PC-3 (cell line): ENCODE measurements at regions not wholly inside any gene's neighbourhood (a gene's known extent, or its start where the extent isn't known, plus 50 kb on each side); places are given as distances from the start of the nearest gene placed in this dataset.
A peak's percentile ranks its signal among the peaks of the same experiment; 100 is the strongest.

Experiments used
- ATAC-seq: fragments of 200-7000 bp; cut with Tn5 transposase; 2 replicates; pipeline ENCODE4 v1.9.1; 2020; ENCODE audit warnings: mild to moderate bottlenecking, moderate library complexity
- BruUV-seq: library from RNA; stranded (reverse); fragments of 400-500 nt; replicated peaks from 2 replicates; lab custom pipeline; 2021; lab: Mats Ljungman, UMichigan
- CTCF ChIA-PET: fragments of 300-600 bp; sonication (Branson Sonifier 250); formaldehyde crosslinking; loops from one replicate; lab custom pipeline; 2022; ENCODE audit warnings: antibody characterized with exemption; lab: Charles Lee
- POLR2A ChIA-PET: fragments of 300-600 bp; sonication (Branson Sonifier 250); formaldehyde crosslinking; loops from one replicate; lab custom pipeline; 2022; ENCODE audit warnings: antibody characterized with exemption; ENCODE audit not compliant: unreplicated experiment; lab: Charles Lee
- DNase-seq: peaks from one replicate; pipeline ENCODE4 v3.0.0-alpha.2; 2015
- H2AFZ ChIP-seq: fragments of 300-600 bp; sonication (generic); 2 replicates; pipeline ENCODE4 v1.6.0; 2016; ENCODE audit warnings: antibody characterized with exemption, low read length
- H3F3A ChIP-seq: fragments of 300-600 bp; sonication (generic); one replicate; pipeline ENCODE4 v1.6.0; 2017; ENCODE audit warnings: antibody characterized with exemption, low read length, control low read depth, mild to moderate bottlenecking; ENCODE audit not compliant: unreplicated experiment
- H3K27ac ChIP-seq: fragments of 300-600 bp; sonication (generic); 2 replicates; pipeline ENCODE4 v1.5.1; 2016; ENCODE audit warnings: mild to moderate bottlenecking, low read length
- H3K27me3 ChIP-seq: fragments of 300-600 bp; sonication (generic); 2 replicates; pipeline ENCODE4 v1.6.1; 2016; ENCODE audit warnings: low read length, mixed read lengths
- H3K36me3 ChIP-seq: fragments of 300-600 bp; sonication (generic); 2 replicates; pipeline ENCODE4 v1.6.1; 2016; ENCODE audit warnings: low read depth, mixed run types, low read length, mixed read lengths
- H3K4me1 ChIP-seq: fragments of 300-600 bp; sonication (generic); 2 replicates; pipeline ENCODE4 v1.5.1; 2016; ENCODE audit warnings: low read length; ENCODE audit not compliant: insufficient read depth
- H3K4me2 ChIP-seq: fragments of 300-600 bp; sonication (generic); 2 replicates; pipeline ENCODE4 v1.6.0; 2016; ENCODE audit warnings: low read length
- H3K4me3 ChIP-seq: fragments of 300-600 bp; sonication (generic); 2 replicates; pipeline ENCODE4 v1.5.1; 2016; ENCODE audit warnings: mild to moderate bottlenecking, low read length, mixed read lengths
- H3K79me2 ChIP-seq: fragments of 300-600 bp; sonication (generic); 2 replicates; pipeline ENCODE4 v1.6.1; 2017; ENCODE audit warnings: low read length, mixed read lengths
- H3K9ac ChIP-seq: fragments of 300-600 bp; sonication (generic); 2 replicates; pipeline ENCODE4 v1.6.0; 2016; ENCODE audit warnings: mild to moderate bottlenecking, low read length
- H3K9me2 ChIP-seq: fragments of 300-600 bp; sonication (generic); replicated peaks from 2 replicates; pipeline ENCODE4 v1.6.1; 2016; ENCODE audit warnings: mixed run types, low read length, mixed read lengths
- H3K9me3 ChIP-seq: fragments of 300-600 bp; sonication (generic); 2 replicates; pipeline ENCODE4 v1.6.1; 2016; ENCODE audit warnings: low read length, mixed read lengths
- H4K20me1 ChIP-seq: fragments of 300-600 bp; sonication (generic); 2 replicates; pipeline ENCODE4 v1.6.1; 2016; ENCODE audit warnings: low read length, mixed read lengths
- EZH2 ChIP-seq: fragments of 300-600 bp; sonication (generic); IDR thresholded peaks from one replicate; pipeline ENCODE4 v1.6.1; 2017; ENCODE audit warnings: antibody characterized with exemption, mild to moderate bottlenecking, low read length; ENCODE audit not compliant: unreplicated experiment
- EZH2phosphoT487 ChIP-seq: fragments of 300-600 bp; sonication (generic); IDR thresholded peaks from 2 replicates; pipeline ENCODE4 v1.6.1; 2018; ENCODE audit warnings: mild to moderate bottlenecking, antibody characterized with exemption, low read length, borderline replicate concordance
- intact Hi-C: fragments of 100-400 bp; cut with micrococcal nuclease; formaldehyde crosslinking; loops from 2 replicates; pipeline ENCODE4 v1.9.0; 2023
- TF ChIP-seq, protein P1 (sequence below): fragments of 300-600 bp; sonication (generic); conservative IDR thresholded peaks from 2 replicates; pipeline ENCODE4 v1.5.1; 2017; ENCODE audit warnings: antibody characterized with exemption, low read depth, mild to moderate bottlenecking, low read length

DNA sequence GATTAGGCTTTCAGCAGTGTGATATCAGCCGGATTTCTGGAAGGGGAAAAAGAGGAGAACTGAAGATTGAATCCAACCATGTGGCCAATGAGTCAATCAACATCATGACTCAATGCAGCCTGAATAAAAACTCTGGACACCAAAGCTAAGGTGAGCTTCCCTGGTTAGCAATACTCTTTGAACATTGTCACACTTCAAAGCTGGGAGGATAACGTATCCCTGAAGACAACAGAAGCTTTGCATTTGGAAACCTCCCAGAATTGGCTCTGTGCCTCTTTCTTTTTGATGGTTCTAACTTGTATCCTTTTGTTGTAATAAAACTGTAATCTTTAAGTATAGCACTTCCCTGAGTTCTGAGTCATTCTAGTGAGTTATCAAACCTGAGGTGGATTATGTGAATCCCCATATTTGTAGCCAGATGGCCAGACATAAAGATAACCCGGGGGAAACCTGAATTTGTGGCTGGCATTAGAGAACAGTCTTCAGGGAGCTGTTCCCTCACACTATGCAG lies 284.4 kb downstream of the IPMK start:
- no TSS peak for BruUV-seq
- intact Hi-C loops: no loop called here
- peak overlapping the region; percentile 15; the same call in 1 of the 2 replicates for H2AFZ ChIP-seq

DNA sequence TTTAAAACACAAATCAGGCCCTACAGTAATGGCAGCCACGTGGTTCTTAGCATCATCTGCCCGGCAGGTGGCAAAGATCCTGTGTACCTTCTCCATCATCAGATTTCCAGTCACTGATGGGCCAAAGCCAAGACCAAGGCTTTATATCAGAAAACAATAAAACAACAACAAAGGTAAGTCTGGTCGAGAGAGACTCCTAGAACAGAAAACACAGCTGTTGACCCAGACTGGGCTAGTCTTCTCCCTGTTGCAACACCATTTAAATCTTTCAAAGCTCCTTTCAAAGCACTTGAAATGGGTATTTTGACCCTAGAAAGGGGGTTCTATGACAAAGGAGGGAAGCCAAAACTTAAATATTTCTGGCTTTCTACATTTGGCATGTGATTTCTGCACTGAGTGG lies 285.6 kb downstream of the IPMK start:
- H3K27me3 ChIP-seq: no peaks in the 10 kb centered on the region
- ChIA-PET POLR2A (interaction anchor here (0.6 kb wide), 1 partner anchor 60 kb away, joined by 3 read pairs; no protein-coding TSS in a partner anchor), CTCF (no interaction called here)
- H3K36me3 ChIP-seq: no peaks in the 10 kb centered on the region
- no peak overlapping the region for H3K4me2 ChIP-seq
- TF ChIP-seq EZH2phosphoT487 (no peak), EZH2 (no peak)
- TF ChIP-seq, protein P1, sequence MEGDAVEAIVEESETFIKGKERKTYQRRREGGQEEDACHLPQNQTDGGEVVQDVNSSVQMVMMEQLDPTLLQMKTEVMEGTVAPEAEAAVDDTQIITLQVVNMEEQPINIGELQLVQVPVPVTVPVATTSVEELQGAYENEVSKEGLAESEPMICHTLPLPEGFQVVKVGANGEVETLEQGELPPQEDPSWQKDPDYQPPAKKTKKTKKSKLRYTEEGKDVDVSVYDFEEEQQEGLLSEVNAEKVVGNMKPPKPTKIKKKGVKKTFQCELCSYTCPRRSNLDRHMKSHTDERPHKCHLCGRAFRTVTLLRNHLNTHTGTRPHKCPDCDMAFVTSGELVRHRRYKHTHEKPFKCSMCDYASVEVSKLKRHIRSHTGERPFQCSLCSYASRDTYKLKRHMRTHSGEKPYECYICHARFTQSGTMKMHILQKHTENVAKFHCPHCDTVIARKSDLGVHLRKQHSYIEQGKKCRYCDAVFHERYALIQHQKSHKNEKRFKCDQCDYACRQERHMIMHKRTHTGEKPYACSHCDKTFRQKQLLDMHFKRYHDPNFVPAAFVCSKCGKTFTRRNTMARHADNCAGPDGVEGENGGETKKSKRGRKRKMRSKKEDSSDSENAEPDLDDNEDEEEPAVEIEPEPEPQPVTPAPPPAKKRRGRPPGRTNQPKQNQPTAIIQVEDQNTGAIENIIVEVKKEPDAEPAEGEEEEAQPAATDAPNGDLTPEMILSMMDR: no peak
- intact Hi-C loops: no loop called here
- no peak overlapping the region for H3K9ac ChIP-seq
- no peaks in the 10 kb centered on the region for H4K20me1 ChIP-seq
- peaks cover 11% of the 10 kb centered on the region for H3K4me1 ChIP-seq
- DNase-seq (no peak), ATAC-seq (no peak)
- no peaks in the 10 kb centered on the region for H3F3A ChIP-seq
- no peak overlapping the region for H3K4me3 ChIP-seq
- no peaks in the 10 kb centered on the region for H3K9me3 ChIP-seq
- BruUV-seq: no TSS peak
- no peak overlapping the region for H2AFZ ChIP-seq
- H3K79me2 ChIP-seq: no peaks in the 10 kb centered on the region
- H3K9me2 ChIP-seq: no peaks in the 10 kb centered on the region
- H3K27ac ChIP-seq: no peak overlapping the region

More for the DNA sequence above, 284.4 kb downstream of the IPMK start:
- Histone ChIP-seq H3K79me2 (no peaks in the 10 kb centered on the region), H3F3A (no peaks in the 10 kb centered on the region), H3K9ac (no peak overlapping the region), H3K36me3 (no peaks in the 10 kb centered on the region), H3K27me3 (no peaks in the 10 kb centered on the region), H3K9me2 (no peaks in the 10 kb centered on the region), H4K20me1 (no peaks in the 10 kb centered on the region), H3K4me3 (no peak overlapping the region), H3K4me2 (0 out of 2 replicates have a peak overlapping the region, but pooled peaks have one; percentile 4), H3K9me3 (no peaks in the 10 kb centered on the region), H3K27ac (peak overlapping the region; percentile 13; the same call in 1 of the 2 replicates), H3K4me1 (peaks cover 11% of the 10 kb centered on the region)
- TF ChIP-seq, protein P1: no peak
- TF ChIP-seq EZH2 (no peak), EZH2phosphoT487 (no peak)
- peak; percentile 64 for DNase-seq
- ChIA-PET CTCF (interaction anchor here (0.6 kb wide), 1 partner anchor 325 kb away, joined by 7 read pairs; no protein-coding TSS in a partner anchor), POLR2A (interaction anchor here (0.6 kb wide), 1 partner anchor 75 kb away, joined by 7 read pairs; no protein-coding TSS in a partner anchor)
- peak; percentile 54 for ATAC-seq

DNA sequence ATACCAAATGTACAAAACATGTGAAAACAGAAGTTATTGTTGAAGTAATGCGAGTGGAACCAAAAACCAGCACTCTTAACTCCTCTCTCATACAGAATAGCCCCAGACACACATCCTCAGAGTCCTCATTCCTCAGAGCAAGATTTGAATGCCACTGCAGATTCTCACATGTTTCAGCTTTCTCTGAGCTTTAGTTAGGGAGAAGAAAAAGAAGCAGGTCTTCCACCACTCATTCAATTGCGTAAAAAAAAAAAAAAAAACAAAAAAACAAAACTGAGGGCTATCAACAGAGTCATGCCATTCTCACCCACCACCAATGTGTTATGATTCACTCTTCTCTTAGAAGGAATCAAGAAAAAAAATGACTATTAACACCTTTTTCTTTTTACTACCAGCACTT lies 287.7 kb downstream of the IPMK start:
- no peaks in the 10 kb centered on the region for H3K79me2 ChIP-seq
- H3K9me2 ChIP-seq: no peaks in the 10 kb centered on the region
- BruUV-seq: no TSS peak
- H3K4me3 ChIP-seq: no peak overlapping the region
- no peaks in the 10 kb centered on the region for H3K9me3 ChIP-seq
- no peak overlapping the region for H2AFZ ChIP-seq
- H3K4me2 ChIP-seq: no peak overlapping the region
- CTCF ChIA-PET: no interaction called here
- no peak for ATAC-seq
- no peaks in the 10 kb centered on the region for H3K27me3 ChIP-seq
- POLR2A ChIA-PET: no interaction called here
- no peak for DNase-seq
- H3K27ac ChIP-seq: no peak overlapping the region
- no peaks in the 10 kb centered on the region for H3K36me3 ChIP-seq
- no peak overlapping the region for H3K9ac ChIP-seq
- H4K20me1 ChIP-seq: no peaks in the 10 kb centered on the region
- intact Hi-C loops: no loop called here
- TF ChIP-seq EZH2phosphoT487 (no peak), EZH2 (no peak)
- TF ChIP-seq, protein P1: no peak
- H3F3A ChIP-seq: no peaks in the 10 kb centered on the region
- H3K4me1 ChIP-seq: peaks cover 11% of the 10 kb centered on the region
